ENCODE measurements at regions not wholly inside any gene's neighbourhood (a gene's known extent, or its start where the extent isn't known, plus 50 kb on each side); places are given as distances from the start of the nearest gene placed in this dataset.

DNA sequence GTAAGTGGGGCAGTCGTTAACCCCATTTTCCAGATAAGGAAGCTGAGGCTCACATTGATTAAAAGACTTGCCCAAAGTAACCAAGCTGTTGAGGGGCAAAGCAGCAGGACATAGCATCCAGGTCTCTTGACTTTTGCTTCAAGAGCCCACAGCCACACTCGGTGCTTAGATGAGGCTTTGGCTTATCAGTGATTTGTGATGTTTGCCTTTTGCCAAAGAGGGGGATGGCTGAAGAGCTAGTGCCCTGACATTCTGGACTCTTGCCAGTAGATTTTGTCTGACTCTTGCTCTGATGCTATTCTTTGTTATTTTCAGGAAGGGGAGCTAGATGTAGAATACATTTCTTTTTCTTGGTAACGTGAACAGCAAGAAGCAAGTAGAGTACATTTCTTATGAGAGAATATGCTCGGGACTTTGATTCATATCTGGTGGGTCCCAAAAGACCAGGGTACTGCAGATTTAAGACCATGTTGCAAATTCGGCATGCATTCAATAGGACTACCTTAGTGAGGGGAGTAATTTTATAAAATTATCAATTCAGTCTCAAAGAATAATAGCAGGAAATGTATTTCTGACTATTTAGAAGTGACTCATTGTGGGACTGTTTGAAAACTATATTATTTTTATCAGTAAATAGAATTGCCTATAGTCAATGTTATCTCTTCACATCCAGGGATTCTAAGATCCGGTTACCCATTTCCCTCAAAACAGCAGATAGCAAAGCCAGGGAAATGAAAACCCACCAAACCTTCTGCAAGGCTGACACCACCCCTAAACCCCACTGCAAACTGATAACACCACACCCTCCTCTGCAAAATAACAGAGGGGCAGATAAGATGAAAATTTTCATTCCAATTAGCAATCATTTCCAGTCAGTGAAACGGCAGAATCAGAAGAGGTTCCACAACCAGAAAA is 180.0 kb upstream of the BMPER start:
- peaks cover 17% of the 10 kb centered on the region for H3K4me1 ChIP-seq (replicated peaks)
- H3K27ac ChIP-seq = no peak overlapping the region
- no peaks in the 10 kb centered on the region for H3K36me3 ChIP-seq
- H3K4me3 ChIP-seq = no peak overlapping the region
- no peaks in the 10 kb centered on the region for H3K9me3 ChIP-seq (replicated peaks)
- DNase-seq (ENCODE audit: low read depth in 1 of 2, low spot score in 2 of 2) = no peak
- no peaks in the 10 kb centered on the region for H3K27me3 ChIP-seq (replicated peaks)

GRCh38 chr7:33726582-33726981 is 178.8 kb upstream of the BMPER start:
- H3K36me3 ChIP-seq = no peaks in the 10 kb centered on the region
- H3K4me1 ChIP-seq (replicated peaks) = peaks cover 17% of the 10 kb centered on the region
- H3K27me3 ChIP-seq (replicated peaks) = no peaks in the 10 kb centered on the region
- no peak overlapping the region for H3K27ac ChIP-seq
- H3K9me3 ChIP-seq (replicated peaks) = no peaks in the 10 kb centered on the region
- DNase-seq (ENCODE audit: low read depth in 1 of 2, low spot score in 2 of 2) = no peak
- no peak overlapping the region for H3K4me3 ChIP-seq

- no peaks in the 10 kb centered on the region for H3K36me3 ChIP-seq
- H3K4me3 ChIP-seq = no peak overlapping the region
- H3K27ac ChIP-seq = no peak overlapping the region
- no peak for DNase-seq (ENCODE audit: low read depth in 1 of 2, low spot score in 2 of 2)
- peaks cover 13% of the 10 kb centered on the region for H3K4me1 ChIP-seq (replicated peaks)
- H3K9me3 ChIP-seq (replicated peaks) = no peaks in the 10 kb centered on the region
- no peaks in the 10 kb centered on the region for H3K27me3 ChIP-seq (replicated peaks)
These were observed 178.0 kb upstream of the BMPER start for GRCh38 chr7:33727315-33727714.

- Histone ChIP-seq H3K27ac (no peak overlapping the region), H3K4me3 (no peak overlapping the region), H3K36me3 (no peaks in the 10 kb centered on the region), H3K4me1 (replicated peaks) (peaks cover 8% of the 10 kb centered on the region; the same call in 1 of the 2 replicates), H3K9me3 (replicated peaks) (no peaks in the 10 kb centered on the region), H3K27me3 (replicated peaks) (no peaks in the 10 kb centered on the region)
- DNase-seq (ENCODE audit: low read depth in 1 of 2, low spot score in 2 of 2) = no peak
These were observed 176.3 kb upstream of the BMPER start for GRCh38 chr7:33728873-33729551.

DNA sequence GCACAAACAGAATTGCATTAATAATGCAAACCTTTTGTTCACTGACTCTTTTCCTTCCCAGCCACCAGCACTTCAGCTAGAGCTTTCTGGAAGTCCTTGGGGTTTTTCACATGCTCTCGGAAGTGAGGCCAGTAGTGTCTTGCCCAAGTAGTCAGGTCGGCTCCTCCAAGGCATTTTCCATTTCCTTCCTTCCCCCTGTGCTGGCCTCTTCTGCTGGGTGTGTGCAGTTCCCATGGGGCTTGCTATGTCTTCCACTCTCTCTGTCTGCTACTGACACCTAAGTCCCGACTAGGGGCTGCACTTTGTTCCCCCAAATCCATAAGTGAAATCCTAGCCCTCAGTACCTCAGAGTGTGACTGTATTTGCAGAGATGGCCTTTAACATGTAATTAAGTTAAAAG is 175.6 kb upstream of the BMPER start:
- DNase-seq (ENCODE audit: low read depth in 1 of 2, low spot score in 2 of 2) = no peak
- Histone ChIP-seq H3K27me3 (replicated peaks) (no peaks in the 10 kb centered on the region), H3K4me3 (no peak overlapping the region), H3K4me1 (replicated peaks) (peaks cover 8% of the 10 kb centered on the region; the same call in 1 of the 2 replicates), H3K9me3 (replicated peaks) (no peaks in the 10 kb centered on the region), H3K27ac (no peak overlapping the region), H3K36me3 (no peaks in the 10 kb centered on the region)

- H3K27ac ChIP-seq = no peak overlapping the region
- no peaks in the 10 kb centered on the region for H3K36me3 ChIP-seq
- H3K9me3 ChIP-seq (replicated peaks) = no peaks in the 10 kb centered on the region
- H3K4me3 ChIP-seq = no peak overlapping the region
- peaks cover 8% of the 10 kb centered on the region; the same call in 1 of the 2 replicates for H3K4me1 ChIP-seq (replicated peaks)
- no peaks in the 10 kb centered on the region for H3K27me3 ChIP-seq (replicated peaks)
- DNase-seq (ENCODE audit: low read depth in 1 of 2, low spot score in 2 of 2) = no peak
These were observed 174.4 kb upstream of the BMPER start for GRCh38 chr7:33730958-33731357.

DNA sequence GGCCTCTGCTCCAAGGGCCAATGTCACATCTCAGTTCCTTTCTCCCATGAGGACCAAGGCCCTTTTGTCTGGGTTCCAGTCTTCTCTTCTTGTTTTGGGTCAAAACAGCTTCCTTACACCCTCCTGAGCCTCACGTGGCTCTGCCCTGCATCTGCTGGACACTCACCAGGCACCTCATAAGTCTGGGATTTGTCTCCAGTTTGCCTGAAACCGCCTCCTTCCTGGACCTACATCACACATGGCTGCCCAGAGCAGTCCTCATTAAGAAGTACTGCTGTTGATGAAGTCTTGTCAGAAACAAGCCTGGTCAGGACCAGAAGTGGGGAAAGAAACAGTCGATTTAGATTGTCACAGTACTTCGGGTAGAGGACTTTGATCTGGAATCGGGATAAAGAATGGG is 173.4 kb upstream of the BMPER start:
- H3K4me1 ChIP-seq (replicated peaks) = peaks cover under 1% of the 10 kb centered on the region; the same call in 1 of the 2 replicates
- H3K27ac ChIP-seq = no peak overlapping the region
- no peaks in the 10 kb centered on the region for H3K27me3 ChIP-seq (replicated peaks)
- no peaks in the 10 kb centered on the region for H3K36me3 ChIP-seq
- H3K9me3 ChIP-seq (replicated peaks) = no peaks in the 10 kb centered on the region
- no peak overlapping the region for H3K4me3 ChIP-seq
- no peak for DNase-seq (ENCODE audit: low read depth in 1 of 2, low spot score in 2 of 2)

DNA sequence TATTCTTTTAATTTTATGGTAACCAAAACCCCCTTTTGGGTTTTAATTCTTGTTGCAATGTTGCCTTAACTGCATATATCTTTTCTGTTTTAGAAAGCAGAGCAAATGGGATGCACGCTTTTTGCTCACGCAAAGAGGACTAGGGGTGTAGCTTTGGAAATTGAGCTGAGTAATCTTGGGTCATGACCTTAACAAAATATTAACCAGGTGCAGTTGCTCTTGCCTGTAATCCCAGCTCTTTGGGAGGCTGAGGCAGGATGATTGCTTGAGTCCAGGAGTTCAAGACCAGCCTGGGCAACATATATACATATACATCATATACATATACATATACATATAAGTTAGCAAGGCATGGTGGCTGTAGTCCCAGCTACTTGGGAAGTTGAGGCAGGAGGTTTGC is 172.9 kb upstream of the BMPER start:
- Histone ChIP-seq H3K4me1 (replicated peaks) (no peaks in the 10 kb centered on the region), H3K9me3 (replicated peaks) (no peaks in the 10 kb centered on the region), H3K27me3 (replicated peaks) (no peaks in the 10 kb centered on the region), H3K27ac (no peak overlapping the region), H3K4me3 (no peak overlapping the region), H3K36me3 (no peaks in the 10 kb centered on the region)
- no peak for DNase-seq (ENCODE audit: low read depth in 1 of 2, low spot score in 2 of 2)

GRCh38 chr7:33733870-33734650 is 171.3 kb upstream of the BMPER start:
- no peak for DNase-seq (ENCODE audit: low read depth in 1 of 2, low spot score in 2 of 2)
- no peaks in the 10 kb centered on the region for H3K36me3 ChIP-seq
- H3K4me1 ChIP-seq (replicated peaks) = no peaks in the 10 kb centered on the region
- H3K4me3 ChIP-seq = no peak overlapping the region
- H3K27ac ChIP-seq = no peak overlapping the region
- no peaks in the 10 kb centered on the region for H3K9me3 ChIP-seq (replicated peaks)
- no peaks in the 10 kb centered on the region for H3K27me3 ChIP-seq (replicated peaks)

- Histone ChIP-seq H3K27me3 (replicated peaks) (no peaks in the 10 kb centered on the region), H3K36me3 (no peaks in the 10 kb centered on the region), H3K27ac (no peak overlapping the region), H3K4me3 (no peak overlapping the region), H3K9me3 (replicated peaks) (no peaks in the 10 kb centered on the region), H3K4me1 (replicated peaks) (no peaks in the 10 kb centered on the region)
- no peak for DNase-seq (ENCODE audit: low read depth in 1 of 2, low spot score in 2 of 2)
These were observed 169.9 kb upstream of the BMPER start for GRCh38 chr7:33735403-33735802.

- Histone ChIP-seq H3K4me3 (no peak overlapping the region), H3K4me1 (replicated peaks) (no peaks in the 10 kb centered on the region), H3K27ac (no peak overlapping the region), H3K36me3 (no peaks in the 10 kb centered on the region), H3K27me3 (replicated peaks) (no peaks in the 10 kb centered on the region), H3K9me3 (replicated peaks) (no peaks in the 10 kb centered on the region)
- DNase-seq (ENCODE audit: low read depth in 1 of 2, low spot score in 2 of 2) = no peak
These were observed 168.7 kb upstream of the BMPER start for GRCh38 chr7:33736521-33737221.

GRCh38 chr7:33738260-33738935 is 166.9 kb upstream of the BMPER start:
- H3K27ac ChIP-seq = no peak overlapping the region
- H3K36me3 ChIP-seq = no peaks in the 10 kb centered on the region
- H3K27me3 ChIP-seq (replicated peaks) = no peaks in the 10 kb centered on the region
- DNase-seq (ENCODE audit: low read depth in 1 of 2, low spot score in 2 of 2) = no peak
- no peak overlapping the region for H3K4me3 ChIP-seq
- H3K9me3 ChIP-seq (replicated peaks) = no peaks in the 10 kb centered on the region
- H3K4me1 ChIP-seq (replicated peaks) = no peaks in the 10 kb centered on the region

GRCh38 chr7:33739286-33739685 is 166.1 kb upstream of the BMPER start:
- H3K27me3 ChIP-seq (replicated peaks) = no peaks in the 10 kb centered on the region
- no peak for DNase-seq (ENCODE audit: low read depth in 1 of 2, low spot score in 2 of 2)
- H3K36me3 ChIP-seq = no peaks in the 10 kb centered on the region
- no peak overlapping the region for H3K27ac ChIP-seq
- no peak overlapping the region for H3K4me3 ChIP-seq
- no peaks in the 10 kb centered on the region for H3K4me1 ChIP-seq (replicated peaks)
- H3K9me3 ChIP-seq (replicated peaks) = no peaks in the 10 kb centered on the region; the same call in 1 of the 2 replicates

All from SJSA1 (cell line).